A172 (cell line): ENCODE measurements at regions not wholly inside any gene's neighbourhood (a gene's known extent, or its start where the extent isn't known, plus 50 kb on each side); places are given as distances from the start of the nearest gene placed in this dataset.
"Not testable (repeated sequence)": the region's sequence is repeated elsewhere in the genome, so short reads cannot be mapped to it uniquely, and the experiment has no call there.

Experiments
- DNase-seq: peaks from one replicate; pipeline ENCODE4 v3.0.0-alpha.2; 2015; ENCODE audit warnings: low spot score

- no peak for DNase-seq
Measured at GRCh38 chr16:65284626-65285025, 162.8 kb upstream of the CDH11 start.

GRCh38 chr16:65283181-65283651, 161.4 kb upstream of the CDH11 start:
- no peak for DNase-seq

- no peak for DNase-seq
Measured at GRCh38 chr16:65281586-65281985, 159.7 kb upstream of the CDH11 start.

GRCh38 chr16:65280845-65281512, 159.1 kb upstream of the CDH11 start:
- no peak for DNase-seq

- no peak for DNase-seq
Measured at GRCh38 chr16:65279576-65279975, 157.7 kb upstream of the CDH11 start.

- DNase-seq = no peak
Measured at GRCh38 chr16:65278874-65279273, 157.0 kb upstream of the CDH11 start.

GRCh38 chr16:65274566-65274965, 152.7 kb upstream of the CDH11 start:
- no peak for DNase-seq

- DNase-seq = no peak
Measured at GRCh38 chr16:65272699-65273414, 151.0 kb upstream of the CDH11 start.

GRCh38 chr16:65271996-65272395, 150.1 kb upstream of the CDH11 start:
- no peak for DNase-seq

GRCh38 chr16:65268331-65268730, 146.5 kb upstream of the CDH11 start:
- no peak for DNase-seq

- no peak for DNase-seq
Measured at GRCh38 chr16:65263896-65264295, 142.0 kb upstream of the CDH11 start.

- DNase-seq = no peak
Measured at GRCh38 chr16:65260746-65261145, 138.9 kb upstream of the CDH11 start.

GRCh38 chr16:65254144-65254543, 132.3 kb upstream of the CDH11 start:
- DNase-seq = no peak

GRCh38 chr16:65249768-65250167, 127.9 kb upstream of the CDH11 start:
- DNase-seq = no peak

- DNase-seq = no peak
Measured at GRCh38 chr16:65244787-65245186, 122.9 kb upstream of the CDH11 start.

GRCh38 chr16:65235339-65236177, 113.7 kb upstream of the CDH11 start:
- DNase-seq = no peak

GRCh38 chr16:65234721-65235320, 113.0 kb upstream of the CDH11 start:
- not testable (repeated sequence) for DNase-seq

GRCh38 chr16:65229191-65229662, 107.4 kb upstream of the CDH11 start:
- DNase-seq = no peak

GRCh38 chr16:65227150-65227835, 105.4 kb upstream of the CDH11 start:
- DNase-seq = no peak

GRCh38 chr16:65226077-65226476, 104.2 kb upstream of the CDH11 start:
- DNase-seq = no peak

- DNase-seq = no peak
Measured at GRCh38 chr16:65225488-65225887, 103.6 kb upstream of the CDH11 start.
